ENCODE measurements at regions not wholly inside any gene's neighbourhood (a gene's known extent, or its start where the extent isn't known, plus 50 kb on each side); places are given as distances from the start of the nearest gene placed in this dataset.
A peak's percentile ranks its signal among the peaks of the same experiment; 100 is the strongest.

DNA sequence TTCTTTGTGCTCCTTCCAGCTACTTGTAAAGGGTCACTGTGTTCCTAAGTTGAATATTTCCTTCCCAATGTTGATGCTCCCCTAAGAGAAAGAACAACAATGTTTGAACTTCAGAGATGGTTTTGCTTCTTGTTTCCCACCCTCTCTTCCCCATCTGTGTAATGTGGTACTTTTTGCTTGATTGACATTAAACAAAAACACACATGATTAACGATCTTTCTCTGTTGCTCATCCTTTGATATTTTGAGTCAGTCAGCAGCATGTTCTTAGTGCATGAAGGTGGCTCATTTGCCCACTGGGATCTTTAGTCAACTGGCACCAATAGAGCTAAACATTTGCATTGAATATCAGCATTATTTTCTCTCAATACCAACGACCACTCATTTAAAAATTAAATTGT, 313.0 kb upstream of the RIOK2 start:
- no peak for TF ChIP-seq EZH2phosphoT487 (IDR thresholded peaks at IDR 0.05; ENCODE audit: insufficient read depth, low read depth)
- no peak for TF ChIP-seq EZH2 (IDR thresholded peaks at IDR 0.05; ENCODE audit: insufficient read depth, poor library complexity, severe bottlenecking)
- Histone ChIP-seq H3K4me1 (ENCODE audit: insufficient read depth) (no peaks in the 10 kb centered on the region), H3K27ac (no peak overlapping the region), H3K36me3 (ENCODE audit: low read depth) (no peaks in the 10 kb centered on the region), H3K4me2 (ENCODE audit: unreplicated experiment) (no peak overlapping the region), H3F3A (ENCODE audit: insufficient read depth) (no peaks in the 10 kb centered on the region), H3K79me2 (ENCODE audit: insufficient read depth) (no peaks in the 10 kb centered on the region), H4K20me1 (ENCODE audit: insufficient read depth) (no peaks in the 10 kb centered on the region), H3K27me3 (replicated peaks; ENCODE audit: insufficient read depth) (no peaks in the 10 kb centered on the region), H2AFZ (no peak overlapping the region), H3K4me3 (no peak overlapping the region), H3K9me2 (ENCODE audit: insufficient read depth) (no peaks in the 10 kb centered on the region), H3K9me3 (ENCODE audit: low read depth) (no peaks in the 10 kb centered on the region), H3K9ac (no peak overlapping the region)
- no peak for DNase-seq
- in situ Hi-C loops (cut with MboI), result no loop called here
- WGBS, 2 experiments (ENCODE audit: low coverage in 1 of 2, low lambda C conversion rate in 2 of 2, missing lambda C conversion rate in 2 of 2), result 36 to 41% methylated on average over 2 of the region's 2 CpGs

GRCh38 chr5:97498657-97499056, 315.6 kb upstream of the RIOK2 start:
- H3K27me3 ChIP-seq (replicated peaks; ENCODE audit: insufficient read depth), result no peaks in the 10 kb centered on the region
- H3K79me2 ChIP-seq (ENCODE audit: insufficient read depth), result no peaks in the 10 kb centered on the region
- no peaks in the 10 kb centered on the region for H3K36me3 ChIP-seq (ENCODE audit: low read depth)
- DNase-seq, result no peak
- no peak overlapping the region for H3K4me3 ChIP-seq
- H2AFZ ChIP-seq, result no peak overlapping the region
- no peaks in the 10 kb centered on the region for H4K20me1 ChIP-seq (ENCODE audit: insufficient read depth)
- WGBS, 2 experiments (ENCODE audit: low coverage in 1 of 2, low lambda C conversion rate in 2 of 2, missing lambda C conversion rate in 2 of 2), result 91 to 93% methylated on average over 1 of the region's 1 CpG
- H3K9me2 ChIP-seq (ENCODE audit: insufficient read depth), result no peaks in the 10 kb centered on the region
- H3K9me3 ChIP-seq (ENCODE audit: low read depth), result no peaks in the 10 kb centered on the region
- no peak for TF ChIP-seq EZH2phosphoT487 (IDR thresholded peaks at IDR 0.05; ENCODE audit: insufficient read depth, low read depth)
- no peak for TF ChIP-seq EZH2 (IDR thresholded peaks at IDR 0.05; ENCODE audit: insufficient read depth, poor library complexity, severe bottlenecking)
- H3K27ac ChIP-seq, result no peak overlapping the region
- no peaks in the 10 kb centered on the region for H3K4me1 ChIP-seq (ENCODE audit: insufficient read depth)
- H3F3A ChIP-seq (ENCODE audit: insufficient read depth), result no peaks in the 10 kb centered on the region
- H3K9ac ChIP-seq, result no peak overlapping the region
- H3K4me2 ChIP-seq (ENCODE audit: unreplicated experiment), result no peak overlapping the region
- in situ Hi-C loops (cut with MboI), result no loop called here

GRCh38 chr5:97499605-97500004, 316.6 kb upstream of the RIOK2 start:
- Histone ChIP-seq H3F3A (ENCODE audit: insufficient read depth) (no peaks in the 10 kb centered on the region), H4K20me1 (ENCODE audit: insufficient read depth) (no peaks in the 10 kb centered on the region), H3K4me2 (ENCODE audit: unreplicated experiment) (no peak overlapping the region), H3K4me3 (no peak overlapping the region), H3K4me1 (ENCODE audit: insufficient read depth) (no peaks in the 10 kb centered on the region), H3K27me3 (replicated peaks; ENCODE audit: insufficient read depth) (no peaks in the 10 kb centered on the region), H3K9ac (no peak overlapping the region), H3K36me3 (ENCODE audit: low read depth) (no peaks in the 10 kb centered on the region), H3K9me2 (ENCODE audit: insufficient read depth) (no peaks in the 10 kb centered on the region), H3K79me2 (ENCODE audit: insufficient read depth) (no peaks in the 10 kb centered on the region), H3K27ac (no peak overlapping the region), H3K9me3 (ENCODE audit: low read depth) (no peaks in the 10 kb centered on the region), H2AFZ (peak overlapping the region; percentile 60)
- DNase-seq, result peak; percentile 63
- 8 to 12% methylated on average over 6 of the region's 6 CpGs for WGBS, 2 experiments (ENCODE audit: low coverage in 1 of 2, low lambda C conversion rate in 2 of 2, missing lambda C conversion rate in 2 of 2)
- in situ Hi-C loops (cut with MboI), result no loop called here
- no peak for TF ChIP-seq EZH2 (IDR thresholded peaks at IDR 0.05; ENCODE audit: insufficient read depth, poor library complexity, severe bottlenecking)

GRCh38 chr5:97501286-97501964, 318.4 kb upstream of the RIOK2 start:
- in situ Hi-C loops (cut with MboI), result no loop called here
- H3K79me2 ChIP-seq (ENCODE audit: insufficient read depth), result no peaks in the 10 kb centered on the region
- H3K36me3 ChIP-seq (ENCODE audit: low read depth), result no peaks in the 10 kb centered on the region
- 62 to 63% methylated on average over 3 of the region's 3 CpGs for WGBS, 2 experiments (ENCODE audit: low coverage in 1 of 2, low lambda C conversion rate in 2 of 2, missing lambda C conversion rate in 2 of 2)
- TF ChIP-seq EZH2 (IDR thresholded peaks at IDR 0.05; ENCODE audit: insufficient read depth, poor library complexity, severe bottlenecking) (no peak), EZH2phosphoT487 (IDR thresholded peaks at IDR 0.05; ENCODE audit: insufficient read depth, low read depth) (no peak)
- H3K4me3 ChIP-seq, result no peak overlapping the region
- H4K20me1 ChIP-seq (ENCODE audit: insufficient read depth), result no peaks in the 10 kb centered on the region
- no peaks in the 10 kb centered on the region for H3K27me3 ChIP-seq (replicated peaks; ENCODE audit: insufficient read depth)
- H3F3A ChIP-seq (ENCODE audit: insufficient read depth), result no peaks in the 10 kb centered on the region
- H3K9me3 ChIP-seq (ENCODE audit: low read depth), result no peaks in the 10 kb centered on the region
- H3K27ac ChIP-seq, result no peak overlapping the region
- H3K4me2 ChIP-seq (ENCODE audit: unreplicated experiment), result no peak overlapping the region
- no peak overlapping the region for H2AFZ ChIP-seq
- H3K9ac ChIP-seq, result no peak overlapping the region
- no peaks in the 10 kb centered on the region for H3K4me1 ChIP-seq (ENCODE audit: insufficient read depth)
- no peaks in the 10 kb centered on the region for H3K9me2 ChIP-seq (ENCODE audit: insufficient read depth)
- no peak for DNase-seq

GRCh38 chr5:97501965-97502305, 318.9 kb upstream of the RIOK2 start:
- Histone ChIP-seq H3K4me2 (ENCODE audit: unreplicated experiment) (no peak overlapping the region), H3K9me3 (ENCODE audit: low read depth) (no peaks in the 10 kb centered on the region), H4K20me1 (ENCODE audit: insufficient read depth) (no peaks in the 10 kb centered on the region), H3K9ac (no peak overlapping the region), H2AFZ (no peak overlapping the region), H3K9me2 (ENCODE audit: insufficient read depth) (no peaks in the 10 kb centered on the region), H3F3A (ENCODE audit: insufficient read depth) (no peaks in the 10 kb centered on the region), H3K36me3 (ENCODE audit: low read depth) (no peaks in the 10 kb centered on the region), H3K27ac (no peak overlapping the region), H3K4me3 (no peak overlapping the region), H3K79me2 (ENCODE audit: insufficient read depth) (no peaks in the 10 kb centered on the region), H3K27me3 (replicated peaks; ENCODE audit: insufficient read depth) (no peaks in the 10 kb centered on the region), H3K4me1 (ENCODE audit: insufficient read depth) (no peaks in the 10 kb centered on the region)
- 79 to 87% methylated on average over 3 of the region's 3 CpGs for WGBS, 2 experiments (ENCODE audit: low coverage in 1 of 2, low lambda C conversion rate in 2 of 2, missing lambda C conversion rate in 2 of 2)
- no peak for DNase-seq
- TF ChIP-seq EZH2 (IDR thresholded peaks at IDR 0.05; ENCODE audit: insufficient read depth, poor library complexity, severe bottlenecking) (no peak), EZH2phosphoT487 (IDR thresholded peaks at IDR 0.05; ENCODE audit: insufficient read depth, low read depth) (no peak)
- in situ Hi-C loops (cut with MboI), result no loop called here

All from GM23248 (cell line).